HG03342 (cell line): ENCODE measurements at regions not wholly inside any gene's neighbourhood (a gene's known extent, or its start where the extent isn't known, plus 50 kb on each side); places are given as distances from the start of the nearest gene placed in this dataset.

Experiments
- ATAC-seq: cut with Tn5 transposase; IDR thresholded peaks from one replicate; pipeline ENCODE4 v1.9.1; 2021; ENCODE audit warnings: mild to moderate bottlenecking, moderate library complexity; ENCODE audit not compliant: unreplicated experiment

DNA sequence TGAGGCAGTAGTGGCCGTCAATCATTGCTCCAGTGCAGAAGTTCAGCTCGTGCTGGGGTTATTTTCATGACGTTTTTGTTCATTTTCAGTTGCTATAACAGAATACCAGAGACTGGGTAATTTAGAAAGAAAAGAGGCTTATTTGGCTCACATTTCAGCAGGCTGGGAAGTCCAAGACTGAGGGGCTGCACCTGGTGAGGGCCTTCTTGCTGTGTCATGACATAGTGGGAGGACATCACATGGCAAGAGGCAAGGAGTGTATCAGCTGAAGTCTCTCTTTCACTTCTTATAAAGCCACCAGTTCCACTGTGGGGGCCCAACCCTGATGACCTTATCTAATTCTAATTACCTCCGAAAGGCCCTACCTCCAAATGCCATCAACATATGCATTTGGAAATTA lies 58.0 kb upstream of the DPP10 start:
- ATAC-seq = no peak

DNA sequence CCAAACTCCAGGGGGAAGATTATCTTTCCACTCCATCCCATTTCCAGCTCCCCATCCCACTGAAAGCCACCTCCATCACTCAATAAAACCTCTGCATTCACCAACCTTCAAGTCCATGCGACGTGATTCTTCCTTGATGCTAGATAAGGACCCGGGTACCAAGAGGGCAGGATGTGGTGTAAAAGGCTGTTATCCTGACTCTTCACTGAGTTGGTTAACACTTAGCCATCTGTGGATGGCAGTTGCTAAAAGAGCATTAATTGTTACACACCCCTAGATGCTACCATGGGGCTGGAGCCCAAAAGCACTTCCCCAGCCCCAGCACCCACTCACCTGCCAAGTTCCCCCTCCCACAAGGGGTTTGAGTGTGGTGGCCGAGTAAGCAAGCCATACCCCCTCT lies 53.4 kb upstream of the DPP10 start:
- ATAC-seq = no peak
